ENCODE measurements at regions not wholly inside any gene's neighbourhood (a gene's known extent, or its start where the extent isn't known, plus 50 kb on each side); places are given as distances from the start of the nearest gene placed in this dataset.

- no peak overlapping the region for H3K27ac ChIP-seq (ENCODE audit: insufficient read depth, low read length, poor library complexity, severe bottlenecking)
- DNase-seq, result peak in 1 of 3 donors; percentile 38
- no peaks in the 10 kb centered on the region for H3K36me3 Mint-ChIP-seq
- H3K4me3 Mint-ChIP-seq, result no peak overlapping the region
- no peak overlapping the region for H3K4me3 ChIP-seq (ENCODE audit: low read depth, low read length)
- no peaks in the 10 kb centered on the region for H3K27me3 ChIP-seq (ENCODE audit: control insufficient read depth, insufficient read depth, low read length)
- H3K27me3 Mint-ChIP-seq, result peaks cover 4% of the 10 kb centered on the region
- H3K4me1 Mint-ChIP-seq, result no peaks in the 10 kb centered on the region
- H3K27ac Mint-ChIP-seq, result no peak overlapping the region
- no peaks in the 10 kb centered on the region for H3K4me1 ChIP-seq (ENCODE audit: control insufficient read depth, insufficient read depth, low read length, poor library complexity, severe bottlenecking)
- H3K9me3 Mint-ChIP-seq, result peaks cover 0 to 6% (median 3%) of the 10 kb centered on the region in 7 donors
- H3K36me3 ChIP-seq (ENCODE audit: control insufficient read depth, insufficient read depth, low read length), result no peaks in the 10 kb centered on the region
- H3K9me3 ChIP-seq (ENCODE audit: control insufficient read depth in 2 of 2, low read length in 2 of 2), result no peaks in the 10 kb centered on the region
- ATAC-seq (ENCODE audit: low read depth in 2 of 2), result no peak
These were observed 194.2 kb upstream of the SVIL start for GRCh38 chr10:29828956-29829355.

GRCh38 chr10:29828440-29828894, 193.7 kb upstream of the SVIL start:
- no peaks in the 10 kb centered on the region for H3K4me1 ChIP-seq (ENCODE audit: control insufficient read depth, insufficient read depth, low read length, poor library complexity, severe bottlenecking)
- Mint-ChIP-seq H3K36me3 (no peaks in the 10 kb centered on the region), H3K4me3 (no peak overlapping the region), H3K9me3 (peaks cover 0 to 6% (median 3%) of the 10 kb centered on the region in 7 donors), H3K27me3 (peaks cover 4% of the 10 kb centered on the region), H3K27ac (no peak overlapping the region), H3K4me1 (no peaks in the 10 kb centered on the region)
- DNase-seq (no peak), ATAC-seq (ENCODE audit: low read depth in 2 of 2) (no peak)
- H3K27me3 ChIP-seq (ENCODE audit: control insufficient read depth, insufficient read depth, low read length), result no peaks in the 10 kb centered on the region
- H3K27ac ChIP-seq (ENCODE audit: insufficient read depth, low read length, poor library complexity, severe bottlenecking), result no peak overlapping the region
- no peak overlapping the region for H3K4me3 ChIP-seq (ENCODE audit: low read depth, low read length)
- H3K9me3 ChIP-seq (ENCODE audit: control insufficient read depth in 2 of 2, low read length in 2 of 2), result no peaks in the 10 kb centered on the region
- H3K36me3 ChIP-seq (ENCODE audit: control insufficient read depth, insufficient read depth, low read length), result no peaks in the 10 kb centered on the region

GRCh38 chr10:29827512-29827911, 192.7 kb upstream of the SVIL start:
- Histone ChIP-seq H3K27ac (ENCODE audit: insufficient read depth, low read length, poor library complexity, severe bottlenecking) (no peak overlapping the region), H3K9me3 (ENCODE audit: control insufficient read depth in 2 of 2, low read length in 2 of 2) (no peaks in the 10 kb centered on the region), H3K4me3 (ENCODE audit: low read depth, low read length) (no peak overlapping the region), H3K36me3 (ENCODE audit: control insufficient read depth, insufficient read depth, low read length) (no peaks in the 10 kb centered on the region), H3K4me1 (ENCODE audit: control insufficient read depth, insufficient read depth, low read length, poor library complexity, severe bottlenecking) (no peaks in the 10 kb centered on the region), H3K27me3 (ENCODE audit: control insufficient read depth, insufficient read depth, low read length) (no peaks in the 10 kb centered on the region)
- DNase-seq (no peak), ATAC-seq (ENCODE audit: low read depth in 2 of 2) (no peak)
- H3K4me1 Mint-ChIP-seq, result no peaks in the 10 kb centered on the region
- no peak overlapping the region for H3K27ac Mint-ChIP-seq
- peaks cover 4% of the 10 kb centered on the region for H3K27me3 Mint-ChIP-seq
- H3K9me3 Mint-ChIP-seq, result peaks cover 0 to 6% (median 3%) of the 10 kb centered on the region in 7 donors
- no peak overlapping the region for H3K4me3 Mint-ChIP-seq
- H3K36me3 Mint-ChIP-seq, result no peaks in the 10 kb centered on the region

GRCh38 chr10:29826801-29827450, 192.2 kb upstream of the SVIL start:
- no peaks in the 10 kb centered on the region for H3K4me1 Mint-ChIP-seq
- no peaks in the 10 kb centered on the region for H3K36me3 ChIP-seq (ENCODE audit: control insufficient read depth, insufficient read depth, low read length)
- H3K27ac ChIP-seq (ENCODE audit: insufficient read depth, low read length, poor library complexity, severe bottlenecking), result no peak overlapping the region
- no peaks in the 10 kb centered on the region for H3K36me3 Mint-ChIP-seq
- H3K27me3 ChIP-seq (ENCODE audit: control insufficient read depth, insufficient read depth, low read length), result no peaks in the 10 kb centered on the region
- no peaks in the 10 kb centered on the region for H3K9me3 ChIP-seq (ENCODE audit: control insufficient read depth in 2 of 2, low read length in 2 of 2)
- peaks cover under 1% of the 10 kb centered on the region for H3K27me3 Mint-ChIP-seq
- H3K27ac Mint-ChIP-seq, result no peak overlapping the region
- no peaks in the 10 kb centered on the region for H3K4me1 ChIP-seq (ENCODE audit: control insufficient read depth, insufficient read depth, low read length, poor library complexity, severe bottlenecking)
- no peak for ATAC-seq (ENCODE audit: low read depth in 2 of 2)
- no peak for DNase-seq
- H3K9me3 Mint-ChIP-seq, result peaks cover 0 to 6% (median 3%) of the 10 kb centered on the region in 7 donors
- no peak overlapping the region for H3K4me3 ChIP-seq (ENCODE audit: low read depth, low read length)
- no peak overlapping the region for H3K4me3 Mint-ChIP-seq

- no peak overlapping the region for H3K4me3 ChIP-seq (ENCODE audit: low read depth, low read length)
- H3K4me1 ChIP-seq (ENCODE audit: control insufficient read depth, insufficient read depth, low read length, poor library complexity, severe bottlenecking), result no peaks in the 10 kb centered on the region
- H3K27ac Mint-ChIP-seq, result no peak overlapping the region
- no peaks in the 10 kb centered on the region for H3K27me3 Mint-ChIP-seq
- ATAC-seq (ENCODE audit: low read depth in 2 of 2) (no peak), DNase-seq (no peak)
- H3K4me1 Mint-ChIP-seq, result no peaks in the 10 kb centered on the region
- peaks cover 0 to 6% (median 3%) of the 10 kb centered on the region in 7 donors for H3K9me3 Mint-ChIP-seq
- no peaks in the 10 kb centered on the region for H3K36me3 Mint-ChIP-seq
- no peak overlapping the region for H3K27ac ChIP-seq (ENCODE audit: insufficient read depth, low read length, poor library complexity, severe bottlenecking)
- H3K9me3 ChIP-seq (ENCODE audit: control insufficient read depth in 2 of 2, low read length in 2 of 2), result no peaks in the 10 kb centered on the region
- no peak overlapping the region for H3K4me3 Mint-ChIP-seq
- no peaks in the 10 kb centered on the region for H3K27me3 ChIP-seq (ENCODE audit: control insufficient read depth, insufficient read depth, low read length)
- no peaks in the 10 kb centered on the region for H3K36me3 ChIP-seq (ENCODE audit: control insufficient read depth, insufficient read depth, low read length)
These were observed 191.4 kb upstream of the SVIL start for GRCh38 chr10:29826221-29826620.

GRCh38 chr10:29823553-29824080, 188.8 kb upstream of the SVIL start:
- Mint-ChIP-seq H3K27ac (peak overlapping the region in 1 of 3 donors; percentile 26), H3K36me3 (no peaks in the 10 kb centered on the region), H3K9me3 (peaks cover 0 to 4% (median 0%) of the 10 kb centered on the region in 7 donors), H3K27me3 (no peaks in the 10 kb centered on the region), H3K4me3 (no peak overlapping the region), H3K4me1 (no peaks in the 10 kb centered on the region)
- Histone ChIP-seq H3K27ac (ENCODE audit: insufficient read depth, low read length, poor library complexity, severe bottlenecking) (no peak overlapping the region), H3K27me3 (ENCODE audit: control insufficient read depth, insufficient read depth, low read length) (no peaks in the 10 kb centered on the region), H3K36me3 (ENCODE audit: control insufficient read depth, insufficient read depth, low read length) (no peaks in the 10 kb centered on the region), H3K4me3 (ENCODE audit: low read depth, low read length) (no peak overlapping the region), H3K4me1 (ENCODE audit: control insufficient read depth, insufficient read depth, low read length, poor library complexity, severe bottlenecking) (no peaks in the 10 kb centered on the region), H3K9me3 (ENCODE audit: control insufficient read depth in 2 of 2, low read length in 2 of 2) (no peaks in the 10 kb centered on the region)
- no peak for ATAC-seq (ENCODE audit: low read depth in 2 of 2)
- no peak for DNase-seq

- Mint-ChIP-seq H3K9me3 (peaks cover 0 to 1% (median 0%) of the 10 kb centered on the region in 7 donors), H3K36me3 (no peaks in the 10 kb centered on the region), H3K27ac (no peak overlapping the region), H3K27me3 (peaks cover 16% of the 10 kb centered on the region), H3K4me3 (no peak overlapping the region), H3K4me1 (no peaks in the 10 kb centered on the region)
- ATAC-seq (ENCODE audit: low read depth in 2 of 2), result no peak
- no peak for DNase-seq
- no peaks in the 10 kb centered on the region for H3K4me1 ChIP-seq (ENCODE audit: control insufficient read depth, insufficient read depth, low read length, poor library complexity, severe bottlenecking)
- H3K36me3 ChIP-seq (ENCODE audit: control insufficient read depth, insufficient read depth, low read length), result no peaks in the 10 kb centered on the region
- H3K4me3 ChIP-seq (ENCODE audit: low read depth, low read length), result no peak overlapping the region
- H3K9me3 ChIP-seq (ENCODE audit: control insufficient read depth in 2 of 2, low read length in 2 of 2), result no peaks in the 10 kb centered on the region
- no peak overlapping the region for H3K27ac ChIP-seq (ENCODE audit: insufficient read depth, low read length, poor library complexity, severe bottlenecking)
- H3K27me3 ChIP-seq (ENCODE audit: control insufficient read depth, insufficient read depth, low read length), result peaks cover 2% of the 10 kb centered on the region
These were observed 186.2 kb upstream of the SVIL start for GRCh38 chr10:29820890-29821461.
